ENCODE measurements at regions not wholly inside any gene's neighbourhood (a gene's known extent, or its start where the extent isn't known, plus 50 kb on each side); places are given as distances from the start of the nearest gene placed in this dataset.

GRCh38 chr10:42972946-42973345 lies 103.9 kb upstream of the RET start:
- no peak overlapping the region for H3K27ac ChIP-seq (ENCODE audit: insufficient read depth, low read length, poor library complexity, severe bottlenecking)
- no peaks in the 10 kb centered on the region for H3K36me3 ChIP-seq (ENCODE audit: control insufficient read depth, insufficient read depth, low read length)
- no peak for DNase-seq
- no peaks in the 10 kb centered on the region for H3K9me3 ChIP-seq (ENCODE audit: control insufficient read depth, low read length)
- H3K27me3 ChIP-seq (replicated peaks; ENCODE audit: control insufficient read depth, insufficient read depth, low read length, poor library complexity, severe bottlenecking) = no peaks in the 10 kb centered on the region
- H3K4me1 ChIP-seq (ENCODE audit: control insufficient read depth, insufficient read depth, low read length, poor library complexity, severe bottlenecking) = no peaks in the 10 kb centered on the region
- no peak overlapping the region for H3K4me3 ChIP-seq (ENCODE audit: insufficient read depth, low read depth, low read length, poor library complexity, severe bottlenecking)

DNA sequence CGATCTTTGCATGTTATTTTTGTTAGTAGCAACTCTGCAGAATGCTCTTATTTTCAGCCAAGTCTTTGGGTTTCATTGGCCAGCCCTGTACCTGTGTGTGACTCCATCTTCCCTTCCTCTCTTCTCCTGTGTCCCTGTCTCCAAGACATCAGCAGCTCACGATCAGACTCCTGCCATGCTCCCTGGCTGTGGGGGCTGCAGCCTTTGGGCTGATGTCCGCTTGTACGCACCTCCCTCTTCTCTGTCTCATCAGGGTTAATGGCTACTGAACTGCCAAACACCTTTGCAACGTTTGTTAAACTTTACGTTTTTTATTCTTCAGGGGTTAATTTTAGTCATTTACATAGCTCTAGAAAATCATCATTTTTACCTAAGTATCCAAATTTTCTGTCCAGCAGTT lies 103.5 kb upstream of the RET start:
- H3K27me3 ChIP-seq (replicated peaks; ENCODE audit: control insufficient read depth, insufficient read depth, low read length, poor library complexity, severe bottlenecking) = no peaks in the 10 kb centered on the region
- no peaks in the 10 kb centered on the region for H3K9me3 ChIP-seq (ENCODE audit: control insufficient read depth, low read length)
- H3K4me3 ChIP-seq (ENCODE audit: insufficient read depth, low read depth, low read length, poor library complexity, severe bottlenecking) = no peak overlapping the region
- DNase-seq = no peak
- no peaks in the 10 kb centered on the region for H3K36me3 ChIP-seq (ENCODE audit: control insufficient read depth, insufficient read depth, low read length)
- no peak overlapping the region for H3K27ac ChIP-seq (ENCODE audit: insufficient read depth, low read length, poor library complexity, severe bottlenecking)
- no peaks in the 10 kb centered on the region for H3K4me1 ChIP-seq (ENCODE audit: control insufficient read depth, insufficient read depth, low read length, poor library complexity, severe bottlenecking)

DNA sequence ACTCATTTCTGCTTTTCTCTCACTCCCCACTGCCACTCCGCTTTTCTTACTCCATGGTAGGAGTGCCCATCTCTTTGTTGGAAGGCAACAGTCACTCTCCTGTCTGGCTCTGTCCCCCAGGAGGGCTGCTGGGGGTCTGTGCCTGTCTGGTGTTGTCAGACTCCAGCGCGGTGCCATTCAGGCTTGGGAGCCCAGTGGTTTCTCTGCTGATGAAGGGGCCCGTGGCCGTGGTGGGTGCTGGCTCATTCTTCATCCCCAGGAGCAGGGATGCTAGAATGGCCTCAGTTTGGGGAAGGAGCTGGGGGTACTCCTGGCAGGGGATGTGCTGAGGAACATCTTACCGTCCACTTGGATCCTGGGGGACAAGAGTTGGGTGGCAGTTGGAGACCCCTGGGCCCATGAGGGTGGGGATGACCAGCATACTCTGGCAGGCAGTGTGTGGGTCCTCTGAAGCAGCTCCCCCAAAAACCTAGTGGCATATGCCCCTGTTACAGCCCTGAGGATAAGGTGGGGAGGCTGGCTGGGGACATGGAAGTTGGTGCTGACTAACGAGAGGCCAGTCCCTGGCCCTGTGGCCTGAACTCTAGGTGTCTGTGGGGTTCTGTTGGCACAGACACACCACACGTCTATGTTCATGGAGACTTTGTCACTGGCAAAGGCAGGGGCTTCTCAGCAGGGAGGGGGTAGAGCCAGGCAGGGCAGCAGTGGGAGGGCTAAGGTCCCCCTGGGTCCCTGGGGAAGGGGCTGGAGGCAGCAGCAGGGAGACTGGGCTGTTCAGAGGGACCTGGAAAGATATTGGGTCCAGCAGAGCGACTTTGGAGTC lies 102.8 kb upstream of the RET start:
- no peaks in the 10 kb centered on the region for H3K36me3 ChIP-seq (ENCODE audit: control insufficient read depth, insufficient read depth, low read length)
- no peak overlapping the region for H3K27ac ChIP-seq (ENCODE audit: insufficient read depth, low read length, poor library complexity, severe bottlenecking)
- H3K27me3 ChIP-seq (replicated peaks; ENCODE audit: control insufficient read depth, insufficient read depth, low read length, poor library complexity, severe bottlenecking) = no peaks in the 10 kb centered on the region
- DNase-seq = no peak
- no peaks in the 10 kb centered on the region for H3K4me1 ChIP-seq (ENCODE audit: control insufficient read depth, insufficient read depth, low read length, poor library complexity, severe bottlenecking)
- no peak overlapping the region for H3K4me3 ChIP-seq (ENCODE audit: insufficient read depth, low read depth, low read length, poor library complexity, severe bottlenecking)
- H3K9me3 ChIP-seq (ENCODE audit: control insufficient read depth, low read length) = no peaks in the 10 kb centered on the region

GRCh38 chr10:42974693-42975002 lies 102.2 kb upstream of the RET start:
- Histone ChIP-seq H3K9me3 (ENCODE audit: control insufficient read depth, low read length) (no peaks in the 10 kb centered on the region), H3K27ac (ENCODE audit: insufficient read depth, low read length, poor library complexity, severe bottlenecking) (no peak overlapping the region), H3K4me1 (ENCODE audit: control insufficient read depth, insufficient read depth, low read length, poor library complexity, severe bottlenecking) (no peaks in the 10 kb centered on the region), H3K4me3 (ENCODE audit: insufficient read depth, low read depth, low read length, poor library complexity, severe bottlenecking) (no peak overlapping the region), H3K36me3 (ENCODE audit: control insufficient read depth, insufficient read depth, low read length) (no peaks in the 10 kb centered on the region), H3K27me3 (replicated peaks; ENCODE audit: control insufficient read depth, insufficient read depth, low read length, poor library complexity, severe bottlenecking) (no peaks in the 10 kb centered on the region)
- no peak for DNase-seq

- no peaks in the 10 kb centered on the region for H3K4me1 ChIP-seq (ENCODE audit: control insufficient read depth, insufficient read depth, low read length, poor library complexity, severe bottlenecking)
- H3K4me3 ChIP-seq (ENCODE audit: insufficient read depth, low read depth, low read length, poor library complexity, severe bottlenecking) = no peak overlapping the region
Measured at GRCh38 chr10:42975005-42975493, 101.8 kb upstream of the RET start.

GRCh38 chr10:42975558-42976340 lies 101.1 kb upstream of the RET start:
- H3K9me3 ChIP-seq (ENCODE audit: control insufficient read depth, low read length) = no peaks in the 10 kb centered on the region
- no peaks in the 10 kb centered on the region for H3K4me1 ChIP-seq (ENCODE audit: control insufficient read depth, insufficient read depth, low read length, poor library complexity, severe bottlenecking)
- H3K4me3 ChIP-seq (ENCODE audit: insufficient read depth, low read depth, low read length, poor library complexity, severe bottlenecking) = no peak overlapping the region
- H3K36me3 ChIP-seq (ENCODE audit: control insufficient read depth, insufficient read depth, low read length) = no peaks in the 10 kb centered on the region
- DNase-seq = no peak
- H3K27ac ChIP-seq (ENCODE audit: insufficient read depth, low read length, poor library complexity, severe bottlenecking) = no peak overlapping the region
- no peaks in the 10 kb centered on the region for H3K27me3 ChIP-seq (replicated peaks; ENCODE audit: control insufficient read depth, insufficient read depth, low read length, poor library complexity, severe bottlenecking)

More at GRCh38 chr10:42975005-42975493, 101.8 kb upstream of the RET start:
- Histone ChIP-seq H3K36me3 (ENCODE audit: control insufficient read depth, insufficient read depth, low read length) (no peaks in the 10 kb centered on the region), H3K27ac (ENCODE audit: insufficient read depth, low read length, poor library complexity, severe bottlenecking) (no peak overlapping the region), H3K9me3 (ENCODE audit: control insufficient read depth, low read length) (no peaks in the 10 kb centered on the region), H3K27me3 (replicated peaks; ENCODE audit: control insufficient read depth, insufficient read depth, low read length, poor library complexity, severe bottlenecking) (no peaks in the 10 kb centered on the region)
- no peak for DNase-seq

DNA sequence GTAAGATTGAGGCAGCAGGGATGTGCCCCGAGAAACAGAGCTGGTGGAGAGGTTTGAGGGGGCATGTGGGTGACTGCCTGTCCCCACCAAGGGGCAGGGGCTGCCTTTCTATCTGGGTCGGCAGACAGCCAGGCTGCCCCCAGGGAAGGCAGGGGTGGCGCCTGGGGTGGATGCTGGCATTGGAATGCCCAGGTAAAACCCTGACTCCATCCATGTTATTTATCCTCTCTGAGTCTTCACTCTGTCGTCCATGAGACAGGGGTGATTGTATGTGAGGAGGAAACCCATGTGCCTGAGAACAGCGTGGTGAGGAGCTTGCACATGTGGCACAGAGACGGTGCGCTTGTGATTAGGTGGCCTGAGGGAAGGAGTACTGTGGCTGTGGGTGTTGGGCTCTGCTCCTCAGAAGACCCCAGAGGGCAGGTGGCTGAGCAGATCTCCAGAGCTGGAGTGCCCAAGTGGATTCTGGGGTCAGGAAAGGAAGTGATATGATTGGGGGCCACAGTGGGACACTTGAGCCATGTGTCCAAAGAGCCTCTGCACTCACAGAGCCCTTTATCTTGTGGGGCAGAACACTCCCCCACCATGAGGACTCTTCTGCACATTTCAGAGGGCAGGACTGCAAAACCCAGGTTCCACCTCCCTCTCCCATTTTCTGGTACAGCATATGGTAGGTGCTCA lies 100.4 kb upstream of the RET start:
- no peaks in the 10 kb centered on the region for H3K36me3 ChIP-seq (ENCODE audit: control insufficient read depth, insufficient read depth, low read length)
- no peaks in the 10 kb centered on the region for H3K4me1 ChIP-seq (ENCODE audit: control insufficient read depth, insufficient read depth, low read length, poor library complexity, severe bottlenecking)
- H3K9me3 ChIP-seq (ENCODE audit: control insufficient read depth, low read length) = no peaks in the 10 kb centered on the region
- H3K27ac ChIP-seq (ENCODE audit: insufficient read depth, low read length, poor library complexity, severe bottlenecking) = no peak overlapping the region
- H3K4me3 ChIP-seq (ENCODE audit: insufficient read depth, low read depth, low read length, poor library complexity, severe bottlenecking) = no peak overlapping the region
- no peak for DNase-seq
- H3K27me3 ChIP-seq (replicated peaks; ENCODE audit: control insufficient read depth, insufficient read depth, low read length, poor library complexity, severe bottlenecking) = no peaks in the 10 kb centered on the region

DNA sequence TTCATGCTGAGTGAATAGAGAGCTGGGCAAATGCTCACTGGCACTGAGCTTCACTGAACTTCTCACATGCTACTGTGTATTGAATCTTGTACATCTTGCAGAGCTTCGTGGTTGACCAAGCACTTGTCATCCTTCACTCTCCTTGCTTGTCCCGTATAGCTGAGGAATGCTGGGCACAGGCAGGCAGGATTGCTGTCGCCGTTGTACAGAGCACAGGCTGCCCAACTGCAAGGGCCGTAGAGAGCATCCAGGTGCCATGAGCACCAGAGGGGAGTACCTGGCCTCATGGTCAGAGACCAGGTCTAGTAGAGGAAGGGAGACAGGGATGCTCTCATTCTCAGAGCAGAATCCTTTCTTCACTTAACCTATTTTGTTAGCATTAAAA lies 99.8 kb upstream of the RET start:
- Histone ChIP-seq H3K36me3 (ENCODE audit: control insufficient read depth, insufficient read depth, low read length) (no peaks in the 10 kb centered on the region), H3K27ac (ENCODE audit: insufficient read depth, low read length, poor library complexity, severe bottlenecking) (no peak overlapping the region), H3K4me1 (ENCODE audit: control insufficient read depth, insufficient read depth, low read length, poor library complexity, severe bottlenecking) (no peaks in the 10 kb centered on the region), H3K4me3 (ENCODE audit: insufficient read depth, low read depth, low read length, poor library complexity, severe bottlenecking) (no peak overlapping the region), H3K27me3 (replicated peaks; ENCODE audit: control insufficient read depth, insufficient read depth, low read length, poor library complexity, severe bottlenecking) (no peaks in the 10 kb centered on the region), H3K9me3 (ENCODE audit: control insufficient read depth, low read length) (no peaks in the 10 kb centered on the region)
- no peak for DNase-seq

- Histone ChIP-seq H3K4me1 (ENCODE audit: control insufficient read depth, insufficient read depth, low read length, poor library complexity, severe bottlenecking) (no peaks in the 10 kb centered on the region), H3K27ac (ENCODE audit: insufficient read depth, low read length, poor library complexity, severe bottlenecking) (no peak overlapping the region), H3K4me3 (ENCODE audit: insufficient read depth, low read depth, low read length, poor library complexity, severe bottlenecking) (no peak overlapping the region), H3K36me3 (ENCODE audit: control insufficient read depth, insufficient read depth, low read length) (no peaks in the 10 kb centered on the region), H3K27me3 (replicated peaks; ENCODE audit: control insufficient read depth, insufficient read depth, low read length, poor library complexity, severe bottlenecking) (no peaks in the 10 kb centered on the region), H3K9me3 (ENCODE audit: control insufficient read depth, low read length) (no peaks in the 10 kb centered on the region)
- no peak for DNase-seq
Measured at GRCh38 chr10:42979181-42979580, 97.7 kb upstream of the RET start.

Data from effector memory CD4-positive, alpha-beta T cell (primary cell).